GM12878 (cell line): ENCODE measurements at regions not wholly inside any gene's neighbourhood (a gene's known extent, or its start where the extent isn't known, plus 50 kb on each side); places are given as distances from the start of the nearest gene placed in this dataset.

Experiments used
- ATAC-seq: fragments of 200-7000 bp; cut with Tn5 transposase; 3 replicates; pipeline ENCODE4 v1.9.1; 2020; ENCODE audit warnings: mild to moderate bottlenecking, moderate library complexity
- BruUV-seq: library from RNA; stranded (reverse); fragments of 400-500 nt; replicated peaks from 2 replicates; lab custom pipeline; 2021; lab: Mats Ljungman, UMichigan
- CTCF ChIA-PET: fragments of 300-600 bp; sonication (Branson Sonifier 250); formaldehyde crosslinking; extraction: SDS; loops from one replicate; lab custom pipeline; 2021; ENCODE audit warnings: inconsistent platforms; lab: Yijun Ruan, JAX
- POLR2A ChIA-PET: fragments of 350-600 bp; formaldehyde crosslinking; extraction: SDS; loops from one replicate; lab custom pipeline; 2021; ENCODE audit warnings: inconsistent platforms; lab: Charles Lee
- RAD21 ChIA-PET: fragments of 300-600 bp; sonication (Branson Sonifier 250); formaldehyde crosslinking; loops from one replicate; lab custom pipeline; 2023; ENCODE audit warnings: antibody characterized with exemption; ENCODE audit not compliant: unreplicated experiment; lab: Charles Lee
- SMC1A ChIA-PET: fragments of 300-600 bp; sonication (Branson Sonifier 250); formaldehyde crosslinking; loops from one replicate; lab custom pipeline; 2023; ENCODE audit not compliant: unreplicated experiment, uncharacterized antibody; lab: Charles Lee
- DNase-seq: peaks from one replicate; pipeline ENCODE4 v3.0.0-alpha.2; 2011; ENCODE audit warnings: low read depth, low spot score
- FAIRE-seq: peaks from 3 replicates; lab custom pipeline; 2011; peaks lifted over from hg19 to GRCh38; lab: Jason Lieb, UNC
- H2AFZ ChIP-seq: 2 replicates; pipeline ENCODE4 v1.6.0; 2011; ENCODE audit warnings: low read depth, low read length, control low read depth; ENCODE audit not compliant: control insufficient read depth
- H3K27ac ChIP-seq: 2 replicates; pipeline ENCODE4 v1.5.1; 2011; ENCODE audit warnings: control low read depth; ENCODE audit not compliant: control insufficient read depth, insufficient read depth
- H3K27me3 ChIP-seq, 2 experiments: replicated peaks in 1 of 2; 2 replicates each; pipeline versions ENCODE4 v1.6.0 to v1.6.1; 2011; ENCODE audit warnings: low read length in 1 of 2; ENCODE audit not compliant: control insufficient read depth in 2 of 2, insufficient read depth in 2 of 2
- H3K36me3 ChIP-seq, 2 experiments: 2 replicates each; pipeline ENCODE4 v1.5.1; 2011; ENCODE audit warnings: low read length in 1 of 2; ENCODE audit not compliant: control insufficient read depth in 2 of 2, insufficient read depth in 2 of 2
- H3K4me1 ChIP-seq: 2 replicates; pipeline ENCODE4 v1.6.1; 2011; ENCODE audit warnings: mild to moderate bottlenecking, low read length, moderate library complexity, mixed read lengths; ENCODE audit not compliant: control insufficient read depth, insufficient read depth
- H3K4me2 ChIP-seq: 2 replicates; pipeline ENCODE4 v1.6.0; 2011; ENCODE audit warnings: control low read depth; ENCODE audit not compliant: control insufficient read depth, insufficient read depth
- H3K4me3 ChIP-seq: fragments of 200-600 bp; sonication (generic); 2 replicates; pipeline ENCODE4 v1.5.1; 2016
- H3K79me2 ChIP-seq: 2 replicates; pipeline ENCODE4 v1.6.0; 2011; ENCODE audit warnings: low read length; ENCODE audit not compliant: control insufficient read depth, insufficient read depth
- H3K9ac ChIP-seq: 2 replicates; pipeline ENCODE4 v1.8.0; 2011; ENCODE audit warnings: low read length, control low read depth, mixed read lengths; ENCODE audit not compliant: control insufficient read depth, insufficient read depth
- H3K9me3 ChIP-seq: replicated peaks from 3 replicates; pipeline ENCODE4 v1.5.1; 2011; ENCODE audit warnings: mild to moderate bottlenecking, low read length; ENCODE audit not compliant: control insufficient read depth, insufficient read depth
- H4K20me1 ChIP-seq: 2 replicates; pipeline ENCODE4 v1.6.0; 2011; ENCODE audit not compliant: control insufficient read depth, insufficient read depth
- CBFB ChIP-seq: IDR thresholded peaks from 2 replicates; pipeline ENCODE4 v1.6.1; 2016; ENCODE audit warnings: antibody characterized with exemption, low read depth
- CHD1 ChIP-seq: IDR thresholded peaks from 2 replicates; pipeline ENCODE4 v1.6.1; 2012; ENCODE audit warnings: low read depth, low read length, improper control_type of control experiment
- CHD4 ChIP-seq: fragments of 200-600 bp; sonication (generic); IDR thresholded peaks from 2 replicates; pipeline ENCODE4 v1.6.1; 2016; ENCODE audit warnings: mild to moderate bottlenecking
- FOS ChIP-seq: IDR thresholded peaks from 3 replicates; pipeline ENCODE4 v1.6.1; 2011; ENCODE audit warnings: borderline replicate concordance; ENCODE audit not compliant: insufficient read length; ENCODE audit errors: extremely low read depth
- POU2F2 ChIP-seq: IDR thresholded peaks from 3 replicates; pipeline ENCODE4 v1.6.1; 2011; ENCODE audit warnings: low read depth, mild to moderate bottlenecking, low read length, borderline replicate concordance
- SIX5 ChIP-seq: IDR thresholded peaks from 2 replicates; pipeline ENCODE4 v1.6.1; 2011; ENCODE audit warnings: mild to moderate bottlenecking, low read depth, low read length, moderate library complexity; ENCODE audit not compliant: severe bottlenecking
- YBX1 ChIP-seq: fragments of 450-650 bp; IDR thresholded peaks from 2 replicates; pipeline ENCODE4 v1.6.1; 2016; ENCODE audit warnings: antibody characterized with exemption
- ZNF217 ChIP-seq: fragments of 450-650 bp; IDR thresholded peaks from 2 replicates; pipeline ENCODE4 v1.6.1; 2017; ENCODE audit warnings: antibody characterized with exemption, mild to moderate bottlenecking
- WGBS: methylation state at CpG from one replicate; pipeline ENCODE4 v1.1.6; 2016; ENCODE audit warnings: low lambda C conversion rate; ENCODE audit not compliant: insufficient replicate concordance, insufficient coverage; ENCODE audit errors: missing lambda C conversion rate; 5-methylcytosine and 5-hydroxymethylcytosine counted together
- in situ Hi-C: fragments of 300-500 bp; cut with MboI; formaldehyde crosslinking; loops from 9 replicates; pipeline ENCODE4 v1.14.3; 2018; ENCODE audit warnings: mixed read lengths
- intact Hi-C: fragments of 100-400 bp; cut with micrococcal nuclease; formaldehyde crosslinking; loops from one replicate; pipeline ENCODE4 v1.14.2; 2022; ENCODE audit not compliant: unreplicated experiment
- TF ChIP-seq, protein P1 (sequence below): fragments of 450-650 bp; formaldehyde crosslinking; IDR thresholded peaks from 2 replicates; pipeline ENCODE4 v1.5.0; 2022; ENCODE audit warnings: mild to moderate bottlenecking, missing genetic modification characterization
- TF ChIP-seq, protein P2 (sequence below): IDR thresholded peaks from 2 replicates; pipeline ENCODE4 v1.6.1; 2012; ENCODE audit warnings: low read depth, low read length, improper control_type of control experiment

DNA sequence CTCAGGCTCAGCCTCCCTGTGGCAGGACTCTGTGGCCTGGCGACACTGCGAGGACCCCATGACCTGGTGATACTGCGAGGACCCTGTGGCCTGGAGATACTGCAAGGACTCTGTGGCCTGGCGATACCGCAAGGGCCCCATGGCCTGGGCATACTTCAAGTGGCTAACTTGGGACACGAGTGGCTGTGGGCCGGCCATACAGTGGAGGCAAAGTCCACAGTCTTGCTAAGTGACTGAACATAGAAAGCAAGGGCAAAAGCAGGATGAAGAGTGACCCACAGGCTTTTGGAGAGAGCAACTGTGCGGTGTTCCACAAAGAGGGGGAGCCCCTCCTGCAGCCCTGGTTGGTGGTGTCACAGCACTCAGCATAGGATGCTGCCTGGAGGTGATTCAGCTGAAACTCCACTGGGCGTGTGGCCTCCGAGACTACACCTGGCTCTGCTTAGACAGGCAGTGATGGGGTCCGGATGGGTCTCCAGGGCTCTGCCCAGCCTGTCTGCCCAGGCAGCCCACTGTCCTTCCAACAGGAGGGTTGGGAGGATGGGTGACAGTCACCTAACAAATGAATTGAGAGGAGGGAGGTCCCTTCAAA is 691.0 kb upstream of the HS6ST1 start:
- Histone ChIP-seq H3K9ac (no peak overlapping the region), H3K36me3 (no peaks in the 10 kb centered on the region), H3K79me2 (no peaks in the 10 kb centered on the region), H3K4me2 (no peak overlapping the region), H3K27ac (no peak overlapping the region), H3K9me3 (no peaks in the 10 kb centered on the region), H3K27me3 (no peaks in the 10 kb centered on the region), H3K4me1 (no peaks in the 10 kb centered on the region), H2AFZ (no peak overlapping the region), H3K4me3 (no peak overlapping the region), H4K20me1 (no peaks in the 10 kb centered on the region)
- no peak for FAIRE-seq
- BruUV-seq, result no TSS peak
- ATAC-seq, result no peak
- ChIA-PET SMC1A (no interaction called here), RAD21 (no interaction called here), CTCF (no interaction called here), POLR2A (no interaction called here)
- TF ChIP-seq, protein P1, sequence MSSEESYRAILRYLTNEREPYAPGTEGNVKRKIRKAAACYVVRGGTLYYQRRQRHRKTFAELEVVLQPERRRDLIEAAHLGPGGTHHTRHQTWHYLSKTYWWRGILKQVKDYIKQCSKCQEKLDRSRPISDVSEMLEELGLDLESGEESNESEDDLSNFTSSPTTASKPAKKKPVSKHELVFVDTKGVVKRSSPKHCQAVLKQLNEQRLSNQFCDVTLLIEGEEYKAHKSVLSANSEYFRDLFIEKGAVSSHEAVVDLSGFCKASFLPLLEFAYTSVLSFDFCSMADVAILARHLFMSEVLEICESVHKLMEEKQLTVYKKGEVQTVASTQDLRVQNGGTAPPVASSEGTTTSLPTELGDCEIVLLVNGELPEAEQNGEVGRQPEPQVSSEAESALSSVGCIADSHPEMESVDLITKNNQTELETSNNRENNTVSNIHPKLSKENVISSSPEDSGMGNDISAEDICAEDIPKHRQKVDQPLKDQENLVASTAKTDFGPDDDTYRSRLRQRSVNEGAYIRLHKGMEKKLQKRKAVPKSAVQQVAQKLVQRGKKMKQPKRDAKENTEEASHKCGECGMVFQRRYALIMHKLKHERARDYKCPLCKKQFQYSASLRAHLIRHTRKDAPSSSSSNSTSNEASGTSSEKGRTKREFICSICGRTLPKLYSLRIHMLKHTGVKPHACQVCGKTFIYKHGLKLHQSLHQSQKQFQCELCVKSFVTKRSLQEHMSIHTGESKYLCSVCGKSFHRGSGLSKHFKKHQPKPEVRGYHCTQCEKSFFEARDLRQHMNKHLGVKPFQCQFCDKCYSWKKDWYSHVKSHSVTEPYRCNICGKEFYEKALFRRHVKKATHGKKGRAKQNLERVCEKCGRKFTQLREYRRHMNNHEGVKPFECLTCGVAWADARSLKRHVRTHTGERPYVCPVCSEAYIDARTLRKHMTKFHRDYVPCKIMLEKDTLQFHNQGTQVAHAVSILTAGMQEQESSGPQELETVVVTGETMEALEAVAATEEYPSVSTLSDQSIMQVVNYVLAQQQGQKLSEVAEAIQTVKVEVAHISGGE (CRISPR knock-in tag), result no peak
- TF ChIP-seq, protein P2, sequence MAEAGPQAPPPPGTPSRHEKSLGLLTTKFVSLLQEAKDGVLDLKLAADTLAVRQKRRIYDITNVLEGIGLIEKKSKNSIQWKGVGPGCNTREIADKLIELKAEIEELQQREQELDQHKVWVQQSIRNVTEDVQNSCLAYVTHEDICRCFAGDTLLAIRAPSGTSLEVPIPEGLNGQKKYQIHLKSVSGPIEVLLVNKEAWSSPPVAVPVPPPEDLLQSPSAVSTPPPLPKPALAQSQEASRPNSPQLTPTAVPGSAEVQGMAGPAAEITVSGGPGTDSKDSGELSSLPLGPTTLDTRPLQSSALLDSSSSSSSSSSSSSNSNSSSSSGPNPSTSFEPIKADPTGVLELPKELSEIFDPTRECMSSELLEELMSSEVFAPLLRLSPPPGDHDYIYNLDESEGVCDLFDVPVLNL, result no peak
- TF ChIP-seq CHD1 (no peak), CHD4 (no peak), FOS (no peak), ZNF217 (no peak), POU2F2 (no peak), SIX5 (no peak), CBFB (no peak), YBX1 (no peak)
- in situ Hi-C loops (no loop called here), intact Hi-C loops (no loop called here)
- 21% methylated on average over 11 of the region's 11 CpGs for WGBS
- DNase-seq, result no peak
